Tibial nerve (tissue), 4 donors: ENCODE measurements at regions not wholly inside any gene's neighbourhood (a gene's known extent, or its start where the extent isn't known, plus 50 kb on each side); places are given as distances from the start of the nearest gene placed in this dataset.
"Not testable (repeated sequence)": the region's sequence is repeated elsewhere in the genome, so short reads cannot be mapped to it uniquely, and the experiment has no call there.

Experiments used
- DNase-seq, 2 donors: peaks; one replicate each; pipeline ENCODE4 v3.0.0-alpha.2; 2019; ENCODE audit warnings: low spot score in 2 of 2
- H3K27ac ChIP-seq, 4 donors: fragments of 200-600 bp; sonication (generic) in 3 of 4; one replicate each; pipeline ENCODE4 v1.5.1; 2017 to 2019; ENCODE audit warnings: mild to moderate bottlenecking in 1 of 4
- H3K27me3 ChIP-seq, 2 donors: fragments of 200-600 bp; sonication (generic) in 1 of 2; one replicate each; pipeline versions ENCODE4 v1.5.1 to v1.6.0; 2017 to 2019
- H3K36me3 ChIP-seq, 3 donors: fragments of 200-600 bp; sonication (generic); one replicate each; pipeline ENCODE4 v1.5.1; 2018 to 2019
- H3K4me1 ChIP-seq, 4 donors: fragments of 200-600 bp; sonication (generic) in 3 of 4; one replicate each; pipeline ENCODE4 v1.5.1; 2017 to 2019
- H3K4me3 ChIP-seq, 4 donors: fragments of 200-600 bp; sonication (generic) in 3 of 4; one replicate each; pipeline ENCODE4 v1.5.1; 2017 to 2019; ENCODE audit warnings: mild to moderate bottlenecking in 1 of 4, moderate library complexity in 1 of 4
- H3K9me3 ChIP-seq, 4 donors: fragments of 200-600 bp; sonication (generic) in 3 of 4; one replicate each; pipeline ENCODE4 v1.5.1; 2017 to 2019
- CTCF ChIP-seq, 5 experiments: fragments of 200-600 bp in 3 of 5; fragments of 450-650 bp in 2 of 5; sonication (generic) in 3 of 5; IDR thresholded peaks; one replicate each; pipeline ENCODE4 v1.5.1; 2016 to 2019; ENCODE audit warnings: antibody characterized with exemption in 5 of 5, mild to moderate bottlenecking in 3 of 5, moderate library complexity in 2 of 5
- EP300 ChIP-seq, 2 donors: sonication (generic); formaldehyde crosslinking; IDR thresholded peaks; one replicate each; pipeline ENCODE4 v1.6.1; 2017; ENCODE audit warnings: antibody characterized with exemption in 2 of 2, mild to moderate bottlenecking in 1 of 2
- POLR2A ChIP-seq, 2 donors: fragments of 450-650 bp; IDR thresholded peaks; one replicate each; pipeline ENCODE4 v1.6.1; 2017; ENCODE audit warnings: antibody characterized with exemption in 2 of 2, mild to moderate bottlenecking in 2 of 2, moderate library complexity in 2 of 2
- WGBS, 2 donors: methylation state at CpG; one replicate each; pipeline ENCODE4 v1.1.5; 2018; 5-methylcytosine and 5-hydroxymethylcytosine counted together

DNA sequence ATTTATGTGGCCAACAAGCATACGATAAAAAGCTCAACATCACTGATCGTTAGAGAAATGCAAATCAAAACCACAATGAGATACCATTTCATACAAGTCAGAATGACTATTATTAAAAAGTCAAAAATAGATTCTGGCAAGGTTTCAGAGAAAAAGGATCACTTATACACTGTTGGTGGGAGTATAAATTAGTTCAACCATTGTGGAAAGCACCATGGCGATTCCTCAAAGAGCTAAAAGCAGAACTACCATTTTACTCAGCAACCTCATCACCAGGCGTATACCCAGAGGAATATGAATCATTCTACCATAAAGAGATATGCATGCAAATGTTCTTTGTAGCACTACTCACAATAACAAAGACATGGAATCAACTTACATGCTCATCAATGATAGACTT is 478.7 kb upstream of the GALNTL6 start:
- no peaks in the 10 kb centered on the region for H3K36me3 ChIP-seq
- H3K9me3 ChIP-seq, result peaks cover 0 to 10% (median 2%) of the 10 kb centered on the region in 4 donors
- WGBS, 2 donors, result 77 to 80% methylated on average over 4 of the region's 4 CpGs
- TF ChIP-seq EP300 (IDR thresholded peaks at IDR 0.05) (no peak), POLR2A (IDR thresholded peaks at IDR 0.05) (no peak), CTCF (IDR thresholded peaks at IDR 0.05) (no peak)
- no peak overlapping the region for H3K4me3 ChIP-seq
- H3K27ac ChIP-seq, result no peak overlapping the region
- H3K4me1 ChIP-seq, result no peaks in the 10 kb centered on the region
- no peak for DNase-seq
- no peaks in the 10 kb centered on the region for H3K27me3 ChIP-seq

- Histone ChIP-seq H3K27ac (no peak overlapping the region), H3K27me3 (no peaks in the 10 kb centered on the region), H3K4me1 (no peaks in the 10 kb centered on the region), H3K4me3 (no peak overlapping the region), H3K36me3 (no peaks in the 10 kb centered on the region), H3K9me3 (no peaks in the 10 kb centered on the region)
- no peak for DNase-seq
- TF ChIP-seq CTCF (IDR thresholded peaks at IDR 0.05) (no peak), POLR2A (IDR thresholded peaks at IDR 0.05) (no peak), EP300 (IDR thresholded peaks at IDR 0.05) (no peak)
Measured at GRCh38 chr4:171308661-171309060, 504.5 kb upstream of the GALNTL6 start.

- H3K27ac ChIP-seq, DNase-seq, H3K4me1 ChIP-seq, H3K4me3 ChIP-seq, H3K36me3 ChIP-seq, H3K27me3 ChIP-seq: not testable (repeated sequence)
- H3K9me3 ChIP-seq, result peaks cover 0 to 12% (median 0%) of the 10 kb centered on the region in 4 donors
- 83 to 95% methylated on average over 27 to 36 of the region's 52 CpGs for WGBS, 2 donors
Measured at GRCh38 chr4:171298048-171298718, 515.0 kb upstream of the GALNTL6 start.

DNA sequence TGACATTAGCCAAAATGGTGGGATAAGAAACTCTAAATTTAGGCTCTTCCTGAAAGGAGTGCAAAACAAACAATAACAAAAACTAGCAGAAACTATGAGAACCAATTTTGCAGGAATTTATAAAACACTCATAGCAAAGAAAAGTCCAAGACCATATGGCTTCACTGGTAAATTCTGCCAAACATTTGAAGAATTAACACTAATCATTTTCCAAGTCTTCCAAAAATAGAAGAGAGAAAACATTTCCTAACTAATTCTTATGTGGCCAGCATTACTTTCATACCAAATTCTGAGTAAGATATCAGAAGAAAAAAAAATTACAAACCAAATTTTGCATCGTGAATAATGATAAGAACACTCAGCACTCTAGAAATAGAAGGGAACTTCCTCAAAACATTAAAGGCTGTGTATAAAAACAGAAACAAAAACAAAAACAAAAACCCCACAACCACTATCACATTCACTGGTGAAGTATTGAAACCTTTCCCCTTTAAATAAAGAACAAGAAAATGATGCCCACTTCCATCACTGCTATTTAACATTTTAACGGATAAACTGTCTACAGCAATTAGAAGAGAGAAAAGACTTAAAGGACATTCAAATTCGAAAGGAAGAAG is 524.3 kb upstream of the GALNTL6 start:
- no peaks in the 10 kb centered on the region for H3K4me1 ChIP-seq
- no peak overlapping the region for H3K27ac ChIP-seq
- no peak overlapping the region for H3K4me3 ChIP-seq
- TF ChIP-seq EP300 (IDR thresholded peaks at IDR 0.05) (no peak), POLR2A (IDR thresholded peaks at IDR 0.05) (no peak), CTCF (IDR thresholded peaks at IDR 0.05) (no peak)
- H3K27me3 ChIP-seq, result no peaks in the 10 kb centered on the region
- WGBS, 2 donors, result 63 to 66% methylated on average over 3 of the region's 3 CpGs
- no peak for DNase-seq
- no peaks in the 10 kb centered on the region for H3K9me3 ChIP-seq
- no peaks in the 10 kb centered on the region for H3K36me3 ChIP-seq

- Histone ChIP-seq H3K4me3 (no peak overlapping the region), H3K36me3 (no peaks in the 10 kb centered on the region), H3K4me1 (no peaks in the 10 kb centered on the region), H3K27ac (no peak overlapping the region), H3K27me3 (no peaks in the 10 kb centered on the region), H3K9me3 (no peaks in the 10 kb centered on the region)
- TF ChIP-seq EP300 (IDR thresholded peaks at IDR 0.05), result no peak
- DNase-seq, result no peak
- WGBS, 2 donors, result 54 to 55% methylated on average over 4 of the region's 4 CpGs
Measured at GRCh38 chr4:171281359-171281758, 531.8 kb upstream of the GALNTL6 start.

DNA sequence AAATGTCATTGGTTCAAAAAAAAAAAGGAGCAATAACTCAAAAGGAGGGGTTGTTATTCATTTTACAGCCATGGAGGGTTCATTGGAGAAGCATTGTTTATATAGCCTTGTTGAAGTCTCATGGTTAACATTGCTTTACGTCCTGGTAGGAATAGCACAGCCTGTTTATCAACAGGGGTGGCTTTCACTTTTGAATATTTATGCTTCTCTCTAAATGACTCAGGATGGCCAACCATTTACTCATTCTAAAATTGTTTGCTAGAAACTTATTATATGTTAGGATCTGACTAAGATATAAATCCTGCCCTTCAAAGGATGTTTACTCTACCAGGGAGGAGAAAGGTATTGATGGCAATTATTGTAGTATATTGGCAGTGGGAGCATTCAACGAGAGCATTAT is 534.1 kb upstream of the GALNTL6 start:
- DNase-seq, result no peak
- WGBS, 2 donors, result 40 to 51% methylated on average over 2 of the region's 2 CpGs
- H3K36me3 ChIP-seq, result no peaks in the 10 kb centered on the region
- H3K9me3 ChIP-seq, result no peaks in the 10 kb centered on the region
- no peak overlapping the region for H3K27ac ChIP-seq
- no peak overlapping the region for H3K4me3 ChIP-seq
- no peaks in the 10 kb centered on the region for H3K4me1 ChIP-seq
- TF ChIP-seq EP300 (IDR thresholded peaks at IDR 0.05) (no peak), POLR2A (IDR thresholded peaks at IDR 0.05) (no peak), CTCF (IDR thresholded peaks at IDR 0.05) (no peak)
- no peaks in the 10 kb centered on the region for H3K27me3 ChIP-seq
